Uterus (tissue), 3 donors: ENCODE measurements at regions not wholly inside any gene's neighbourhood (a gene's known extent, or its start where the extent isn't known, plus 50 kb on each side); places are given as distances from the start of the nearest gene placed in this dataset.
A peak's percentile ranks its signal among the peaks of the same experiment; 100 is the strongest.

ENCODE experiments used
- DNase-seq, 2 donors: peaks; one replicate each; pipeline ENCODE4 v3.0.0-alpha.2; 2019 to 2020
- H3K27ac ChIP-seq, 2 donors: fragments of 200-600 bp; sonication (generic); 1 replicate in 1 of 2; 2 replicates in 1 of 2; pipeline ENCODE4 v1.5.1; 2016 to 2018
- H3K27me3 ChIP-seq, 2 donors: fragments of 200-600 bp; sonication (generic); one replicate each; pipeline ENCODE4 v1.5.1; 2018 to 2019; ENCODE audit warnings: control low read depth in 1 of 2
- H3K36me3 ChIP-seq, 2 donors: fragments of 200-600 bp; sonication (generic); one replicate each; pipeline ENCODE4 v1.5.1; 2019; ENCODE audit warnings: control low read depth in 1 of 2
- H3K4me1 ChIP-seq, 2 donors: fragments of 200-600 bp; sonication (generic); one replicate each; pipeline ENCODE4 v1.5.1; 2018 to 2019; ENCODE audit warnings: control low read depth in 1 of 2
- H3K4me3 ChIP-seq, 2 donors: fragments of 200-600 bp; sonication (generic); 1 replicate in 1 of 2; 2 replicates in 1 of 2; pipeline ENCODE4 v1.5.1; 2018 to 2019; ENCODE audit warnings: mild to moderate bottlenecking in 1 of 2
- H3K9me3 ChIP-seq, 2 donors: fragments of 200-600 bp; sonication (generic); one replicate each; pipeline ENCODE4 v1.5.1; 2019; ENCODE audit warnings: control low read depth in 1 of 2
- POLR2A ChIP-seq, 2 donors: fragments of 450-650 bp; IDR thresholded peaks; one replicate each; pipeline ENCODE4 v1.6.1; 2016; ENCODE audit warnings: antibody characterized with exemption in 2 of 2, mild to moderate bottlenecking in 1 of 2, moderate library complexity in 1 of 2
- intact Hi-C: fragments of 100-400 bp; cut with DNase I; formaldehyde crosslinking; loops from one replicate; pipeline ENCODE4 v1.15.1; 2023; ENCODE audit warnings: low total_unique reads
- TF ChIP-seq, protein P1 (sequence below), 4 experiments: fragments of 200-600 bp in 2 of 4; fragments of 450-650 bp in 2 of 4; sonication (generic) in 2 of 4; IDR thresholded peaks; one replicate each; pipeline ENCODE4 v1.5.1; 2016 to 2019; ENCODE audit warnings: antibody characterized with exemption in 4 of 4, mild to moderate bottlenecking in 2 of 4, moderate library complexity in 1 of 4
- donor health status: DM: yes; HTN: yes; CAD: no.

DNA sequence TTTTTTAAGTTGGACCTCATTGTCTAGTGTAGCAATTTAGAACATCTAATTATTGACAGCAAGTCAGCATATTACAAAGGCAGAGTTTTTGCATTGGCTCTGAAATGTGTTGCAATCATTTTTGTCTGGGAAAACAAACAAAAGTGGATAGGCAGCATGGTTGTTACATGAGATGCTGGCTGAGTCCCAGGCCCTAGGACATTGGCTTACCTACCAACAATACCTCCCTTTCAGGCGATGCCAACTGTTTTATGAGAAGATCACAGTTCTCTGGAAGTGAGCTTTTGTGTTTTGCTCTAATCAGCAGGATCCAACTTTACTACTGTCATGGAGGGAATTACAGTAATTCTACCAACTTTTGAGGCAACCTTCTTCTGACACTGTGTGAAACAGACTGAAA, 71.5 kb upstream of the CXADR start:
- H3K4me3 ChIP-seq, result no peak overlapping the region
- no peaks in the 10 kb centered on the region for H3K36me3 ChIP-seq
- no peak for DNase-seq
- TF ChIP-seq POLR2A (IDR thresholded peaks at IDR 0.05), result no peak
- H3K4me1 ChIP-seq, result peaks cover 3 to 4% of the 10 kb centered on the region in 2 donors
- H3K9me3 ChIP-seq, result no peaks in the 10 kb centered on the region
- intact Hi-C loops, result no loop called here
- H3K27ac ChIP-seq, result no peak overlapping the region
- no peaks in the 10 kb centered on the region for H3K27me3 ChIP-seq

DNA sequence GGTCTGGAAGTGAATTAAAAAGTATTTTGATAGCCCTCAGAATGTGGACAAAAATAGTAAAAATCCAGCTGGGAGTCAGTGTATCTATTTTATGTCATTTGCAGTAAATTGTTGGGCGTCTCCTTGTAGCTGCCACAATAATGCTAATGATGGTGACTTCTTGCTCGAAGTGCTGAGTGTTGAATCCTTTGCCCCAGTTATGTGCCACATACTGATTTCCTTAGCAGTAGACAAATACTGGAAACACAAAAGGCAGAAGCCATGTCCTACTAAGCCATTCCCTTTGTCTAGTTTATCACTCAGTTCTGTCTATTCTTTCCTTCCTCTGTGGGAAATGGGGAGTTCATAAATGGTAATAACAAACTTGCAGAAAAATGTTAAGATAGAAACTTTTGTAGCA, 70.7 kb upstream of the CXADR start:
- H3K4me1 ChIP-seq, result no peaks in the 10 kb centered on the region
- H3K27me3 ChIP-seq, result no peaks in the 10 kb centered on the region
- H3K9me3 ChIP-seq, result no peaks in the 10 kb centered on the region
- no peak for DNase-seq
- intact Hi-C loops, result no loop called here
- no peaks in the 10 kb centered on the region for H3K36me3 ChIP-seq
- H3K4me3 ChIP-seq, result no peak overlapping the region
- TF ChIP-seq, protein P1, sequence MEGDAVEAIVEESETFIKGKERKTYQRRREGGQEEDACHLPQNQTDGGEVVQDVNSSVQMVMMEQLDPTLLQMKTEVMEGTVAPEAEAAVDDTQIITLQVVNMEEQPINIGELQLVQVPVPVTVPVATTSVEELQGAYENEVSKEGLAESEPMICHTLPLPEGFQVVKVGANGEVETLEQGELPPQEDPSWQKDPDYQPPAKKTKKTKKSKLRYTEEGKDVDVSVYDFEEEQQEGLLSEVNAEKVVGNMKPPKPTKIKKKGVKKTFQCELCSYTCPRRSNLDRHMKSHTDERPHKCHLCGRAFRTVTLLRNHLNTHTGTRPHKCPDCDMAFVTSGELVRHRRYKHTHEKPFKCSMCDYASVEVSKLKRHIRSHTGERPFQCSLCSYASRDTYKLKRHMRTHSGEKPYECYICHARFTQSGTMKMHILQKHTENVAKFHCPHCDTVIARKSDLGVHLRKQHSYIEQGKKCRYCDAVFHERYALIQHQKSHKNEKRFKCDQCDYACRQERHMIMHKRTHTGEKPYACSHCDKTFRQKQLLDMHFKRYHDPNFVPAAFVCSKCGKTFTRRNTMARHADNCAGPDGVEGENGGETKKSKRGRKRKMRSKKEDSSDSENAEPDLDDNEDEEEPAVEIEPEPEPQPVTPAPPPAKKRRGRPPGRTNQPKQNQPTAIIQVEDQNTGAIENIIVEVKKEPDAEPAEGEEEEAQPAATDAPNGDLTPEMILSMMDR (IDR thresholded peaks at IDR 0.05), result no peak
- no peak for TF ChIP-seq POLR2A (IDR thresholded peaks at IDR 0.05)
- H3K27ac ChIP-seq, result no peak overlapping the region

DNA sequence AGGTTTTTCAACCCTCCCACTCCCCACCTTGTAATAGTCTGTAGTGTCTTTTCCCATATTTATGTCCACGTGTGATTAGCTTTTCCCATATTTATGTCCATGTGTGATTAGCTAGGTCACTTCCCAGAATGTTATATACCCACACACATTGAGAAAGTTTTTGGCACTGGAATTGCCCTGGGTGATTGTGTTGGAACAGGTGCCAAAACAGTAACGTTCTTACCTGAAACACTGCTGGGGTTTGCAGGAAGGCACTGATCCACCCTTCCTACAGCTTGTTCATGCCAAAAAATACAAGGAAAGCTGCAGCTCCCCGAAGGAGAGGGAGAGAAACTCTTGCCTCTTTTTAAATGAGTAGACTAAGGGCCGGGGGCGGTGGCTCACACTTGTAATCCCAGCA, 68.0 kb upstream of the CXADR start:
- TF ChIP-seq POLR2A (IDR thresholded peaks at IDR 0.05), result no peak
- TF ChIP-seq, protein P1 (IDR thresholded peaks at IDR 0.05), result no peak
- H3K4me1 ChIP-seq, result no peaks in the 10 kb centered on the region
- intact Hi-C loops, result no loop called here
- H3K9me3 ChIP-seq, result no peaks in the 10 kb centered on the region
- DNase-seq, result no peak
- H3K27ac ChIP-seq, result no peak overlapping the region
- H3K27me3 ChIP-seq, result no peaks in the 10 kb centered on the region
- H3K36me3 ChIP-seq, result no peaks in the 10 kb centered on the region
- no peak overlapping the region for H3K4me3 ChIP-seq

DNA sequence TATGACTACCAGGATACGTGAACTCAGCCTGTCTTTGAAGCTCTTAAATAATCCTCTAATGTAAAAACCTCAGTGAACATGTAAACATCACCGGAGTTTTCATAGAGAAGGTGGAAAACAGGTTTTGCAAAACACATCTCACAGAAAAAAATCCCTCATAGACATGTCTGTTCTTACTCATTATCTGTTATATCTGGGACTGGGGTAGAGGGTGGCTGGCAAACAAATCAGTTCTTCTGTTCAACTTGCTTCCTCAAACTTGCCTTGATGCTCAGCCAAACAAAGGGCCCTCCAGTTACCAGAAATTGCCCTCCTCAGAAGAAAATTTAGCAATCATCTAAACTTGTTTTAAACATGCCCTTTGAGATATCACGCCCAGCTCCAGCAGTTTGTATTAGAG, 66.1 kb upstream of the CXADR start:
- no peak for DNase-seq
- Histone ChIP-seq H3K9me3 (no peaks in the 10 kb centered on the region), H3K4me3 (no peak overlapping the region), H3K4me1 (no peaks in the 10 kb centered on the region), H3K27ac (no peak overlapping the region), H3K27me3 (no peaks in the 10 kb centered on the region), H3K36me3 (no peaks in the 10 kb centered on the region)
- TF ChIP-seq, protein P1 (IDR thresholded peaks at IDR 0.05), result no peak
- TF ChIP-seq POLR2A (IDR thresholded peaks at IDR 0.05), result no peak
- intact Hi-C loops, result no loop called here

DNA sequence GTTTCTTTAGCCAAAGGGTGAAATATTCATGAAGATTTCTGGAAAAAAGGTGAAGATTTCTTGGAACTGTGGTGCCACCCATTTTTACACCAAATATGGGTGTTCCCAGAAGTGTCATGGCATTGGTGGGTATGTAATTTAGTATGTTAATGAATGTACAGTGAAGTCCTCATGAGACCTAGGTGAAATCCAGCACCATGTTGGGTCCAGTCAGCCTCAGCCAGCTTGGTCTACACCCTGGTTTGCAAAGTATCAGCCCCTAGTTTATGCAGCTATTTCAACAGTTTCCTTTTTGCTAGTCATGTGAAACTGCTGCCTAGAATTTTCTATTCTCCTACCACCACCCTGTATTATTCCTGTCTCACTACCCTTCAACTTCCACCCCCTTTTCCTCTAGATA, 63.1 kb upstream of the CXADR start:
- no peaks in the 10 kb centered on the region for H3K27me3 ChIP-seq
- no peak for TF ChIP-seq POLR2A (IDR thresholded peaks at IDR 0.05)
- TF ChIP-seq, protein P1 (IDR thresholded peaks at IDR 0.05), result no peak
- no peak overlapping the region for H3K27ac ChIP-seq
- H3K4me3 ChIP-seq, result no peak overlapping the region
- intact Hi-C loops, result no loop called here
- H3K9me3 ChIP-seq, result no peaks in the 10 kb centered on the region
- H3K36me3 ChIP-seq, result no peaks in the 10 kb centered on the region
- no peaks in the 10 kb centered on the region for H3K4me1 ChIP-seq
- DNase-seq, result no peak

DNA sequence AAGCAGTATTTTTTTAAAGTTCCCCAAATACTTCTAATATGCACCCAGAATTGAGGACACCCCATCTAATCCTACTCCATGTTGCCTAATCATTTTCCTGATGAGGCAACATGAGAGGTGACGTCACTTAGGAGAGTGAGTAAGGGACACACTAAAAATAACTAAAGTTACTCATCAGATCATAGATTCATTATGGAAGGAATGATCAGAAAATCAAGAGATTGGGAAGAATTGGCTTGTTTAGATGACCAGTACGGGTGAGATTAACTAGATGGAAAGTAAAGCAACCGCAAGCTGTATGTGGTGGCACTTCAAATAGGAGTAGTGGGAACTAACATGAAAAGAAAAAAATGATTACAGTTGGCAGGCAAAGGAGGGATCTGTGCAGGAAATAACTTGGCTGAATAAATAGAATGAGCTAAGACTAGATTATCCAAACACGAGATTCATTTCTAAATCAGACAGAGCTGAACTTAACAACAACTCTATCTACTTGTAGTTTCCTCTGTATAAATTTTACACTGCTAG, 61.4 kb upstream of the CXADR start:
- Histone ChIP-seq H3K4me1 (no peaks in the 10 kb centered on the region), H3K27ac (peak overlapping the region in 1 of 2 donors; percentile 59), H3K4me3 (no peak overlapping the region), H3K27me3 (no peaks in the 10 kb centered on the region), H3K36me3 (no peaks in the 10 kb centered on the region), H3K9me3 (no peaks in the 10 kb centered on the region)
- peak in 1 of 2 donors; percentile 55 for DNase-seq
- intact Hi-C loops, result no loop called here
- TF ChIP-seq POLR2A (IDR thresholded peaks at IDR 0.05), result no peak
- TF ChIP-seq, protein P1 (IDR thresholded peaks at IDR 0.05), result no peak
